Activated T-cell treated with anti-CD3 and anti-CD28 coated beads, Interleukin-2, amount 50 U/mL, for 4 hours (primary cell): ENCODE measurements at regions not wholly inside any gene's neighbourhood (a gene's known extent, or its start where the extent isn't known, plus 50 kb on each side); places are given as distances from the start of the nearest gene placed in this dataset.

Experiments
- ATAC-seq, 2 donors: fragments of 200-7000 bp; cut with Tn5 transposase; one replicate each; pipeline ENCODE4 v1.10.0; 2021
- DNase-seq: peaks from one replicate; pipeline ENCODE4 v3.0.0-alpha.2; 2020
- H3K27me3 Mint-ChIP-seq: one replicate; pipeline ENCODE4 v1.8.0; 2021; ENCODE audit warnings: low read depth, mixed read lengths
- H3K36me3 Mint-ChIP-seq: one replicate; pipeline ENCODE4 v1.8.0; 2022; ENCODE audit warnings: mixed read lengths; ENCODE audit not compliant: insufficient read depth
- H3K4me1 Mint-ChIP-seq: one replicate; pipeline ENCODE4 v1.8.0; 2021; ENCODE audit warnings: low read depth, mixed read lengths
- H3K4me3 Mint-ChIP-seq: one replicate; pipeline ENCODE4 v1.8.0; 2021; ENCODE audit warnings: mild to moderate bottlenecking, moderate library complexity, mixed read lengths
- H3K9me3 Mint-ChIP-seq: one replicate; pipeline ENCODE4 v1.8.0; 2021; ENCODE audit warnings: mixed read lengths

DNA sequence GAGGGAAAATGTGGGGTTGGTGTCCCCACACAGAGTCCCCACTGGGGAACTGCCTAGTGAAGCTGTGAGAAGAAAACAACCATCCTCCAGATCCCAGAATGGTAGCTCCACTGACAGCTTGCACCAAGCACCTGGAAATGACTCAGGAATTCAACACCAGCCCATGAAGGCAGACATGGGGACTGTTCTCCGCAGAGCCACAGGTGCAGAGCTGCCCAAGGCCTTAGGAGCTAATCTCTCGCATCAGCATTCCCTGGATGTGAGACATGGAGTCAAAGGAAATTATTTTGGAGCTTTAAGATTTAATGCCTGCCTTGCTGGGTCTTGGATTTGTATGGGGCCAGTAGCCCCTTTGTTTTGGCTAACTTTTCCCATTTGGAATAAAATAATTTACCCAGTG is 367.9 kb downstream of the FAM133A start:
- Mint-ChIP-seq H3K27me3 (no peaks in the 10 kb centered on the region), H3K4me3 (no peak overlapping the region), H3K36me3 (no peaks in the 10 kb centered on the region), H3K9me3 (peaks cover 4% of the 10 kb centered on the region), H3K4me1 (no peaks in the 10 kb centered on the region)
- DNase-seq (no peak), ATAC-seq (no peak)

DNA sequence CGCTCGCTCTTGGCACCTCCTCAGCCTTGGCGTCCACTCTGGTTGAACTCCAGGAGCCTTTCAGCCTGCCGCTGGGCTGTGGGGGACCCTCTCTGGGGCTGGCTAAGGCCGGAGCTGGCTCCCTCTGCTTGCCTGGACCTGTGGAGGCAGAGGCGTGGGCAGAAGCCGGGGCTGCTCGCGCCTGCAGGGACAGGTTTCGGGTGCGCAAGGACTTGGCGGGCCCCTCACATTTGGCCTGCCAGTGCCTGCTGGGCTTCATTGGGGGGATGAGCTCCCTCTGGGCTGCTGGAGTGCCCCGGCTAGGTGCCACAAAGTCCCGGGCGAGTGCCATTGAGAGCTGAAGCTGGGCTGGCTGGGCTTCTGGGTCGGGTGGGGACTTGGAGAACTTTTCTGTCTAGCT is 371.7 kb downstream of the FAM133A start:
- H3K4me1 Mint-ChIP-seq: no peaks in the 10 kb centered on the region
- no peak overlapping the region for H3K4me3 Mint-ChIP-seq
- H3K9me3 Mint-ChIP-seq: peaks cover 2% of the 10 kb centered on the region
- DNase-seq (no peak), ATAC-seq (no peak)
- H3K36me3 Mint-ChIP-seq: no peaks in the 10 kb centered on the region
- H3K27me3 Mint-ChIP-seq: no peaks in the 10 kb centered on the region

DNA sequence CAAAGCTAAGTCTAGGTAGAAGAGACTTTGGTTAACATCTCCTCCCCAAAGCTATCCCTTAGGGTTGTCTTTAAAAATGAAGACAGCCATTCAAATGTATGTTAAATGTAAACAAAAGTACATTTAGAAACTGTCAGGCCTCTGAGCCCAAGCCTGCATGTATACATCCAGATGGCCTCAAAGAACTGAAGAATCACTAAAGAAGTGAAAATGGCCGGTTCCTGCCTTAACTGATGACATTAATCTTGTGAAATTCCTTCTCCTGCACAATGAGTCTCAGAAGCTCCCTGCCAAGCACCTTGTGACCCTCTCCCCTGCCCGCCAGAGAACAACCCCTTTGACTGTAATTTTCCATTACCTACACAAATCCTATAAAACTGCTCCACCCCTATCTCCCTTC is 377.9 kb downstream of the FAM133A start:
- Mint-ChIP-seq H3K36me3 (no peaks in the 10 kb centered on the region), H3K4me3 (no peak overlapping the region), H3K27me3 (no peaks in the 10 kb centered on the region), H3K9me3 (no peaks in the 10 kb centered on the region), H3K4me1 (no peaks in the 10 kb centered on the region)
- DNase-seq (no peak), ATAC-seq (no peak)

DNA sequence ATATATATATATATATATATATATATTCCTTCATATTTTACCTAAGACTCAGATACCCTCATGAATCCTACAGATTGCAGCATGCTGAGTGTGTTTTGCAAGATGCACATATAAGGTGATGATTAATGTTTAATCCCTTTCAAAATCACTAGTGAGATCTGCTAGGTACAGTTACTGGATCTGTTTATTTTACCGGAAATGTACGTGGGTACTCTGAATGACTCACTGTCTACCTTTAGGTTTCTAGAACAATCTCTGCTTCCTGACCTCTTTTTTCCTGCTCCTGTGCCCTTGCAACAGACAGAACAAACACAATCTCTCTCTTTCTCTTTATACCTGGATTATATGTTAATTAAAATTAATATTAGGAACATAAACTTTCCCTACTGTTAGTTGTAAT is 379.6 kb downstream of the FAM133A start:
- H3K36me3 Mint-ChIP-seq: no peaks in the 10 kb centered on the region
- DNase-seq: no peak
- no peak overlapping the region for H3K4me3 Mint-ChIP-seq
- H3K27me3 Mint-ChIP-seq: no peaks in the 10 kb centered on the region
- H3K9me3 Mint-ChIP-seq: no peaks in the 10 kb centered on the region
- ATAC-seq: peak in 1 of 2 donors; percentile 28
- H3K4me1 Mint-ChIP-seq: no peaks in the 10 kb centered on the region

DNA sequence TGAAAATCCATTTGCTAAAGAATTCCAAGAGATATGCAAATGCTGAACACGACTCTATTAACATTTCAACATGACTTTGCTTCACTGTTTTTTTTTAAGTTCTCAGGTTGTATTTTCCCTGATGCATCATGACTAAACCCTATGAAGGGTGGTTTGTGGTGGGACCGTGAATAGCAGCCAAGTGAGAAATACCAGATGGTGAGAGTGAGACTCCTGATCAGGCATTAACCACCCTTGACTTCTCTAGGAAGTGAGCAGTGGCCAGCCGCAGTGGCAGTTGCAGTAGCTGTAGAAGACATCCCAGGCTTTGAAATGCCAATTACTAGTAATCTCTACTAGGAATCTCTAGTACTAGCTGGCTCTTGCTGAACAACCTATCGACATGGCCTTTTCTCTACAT is 383.4 kb downstream of the FAM133A start:
- Mint-ChIP-seq H3K36me3 (no peaks in the 10 kb centered on the region), H3K9me3 (no peaks in the 10 kb centered on the region), H3K4me1 (no peaks in the 10 kb centered on the region), H3K4me3 (no peak overlapping the region), H3K27me3 (no peaks in the 10 kb centered on the region)
- no peak for DNase-seq
- no peak for ATAC-seq

DNA sequence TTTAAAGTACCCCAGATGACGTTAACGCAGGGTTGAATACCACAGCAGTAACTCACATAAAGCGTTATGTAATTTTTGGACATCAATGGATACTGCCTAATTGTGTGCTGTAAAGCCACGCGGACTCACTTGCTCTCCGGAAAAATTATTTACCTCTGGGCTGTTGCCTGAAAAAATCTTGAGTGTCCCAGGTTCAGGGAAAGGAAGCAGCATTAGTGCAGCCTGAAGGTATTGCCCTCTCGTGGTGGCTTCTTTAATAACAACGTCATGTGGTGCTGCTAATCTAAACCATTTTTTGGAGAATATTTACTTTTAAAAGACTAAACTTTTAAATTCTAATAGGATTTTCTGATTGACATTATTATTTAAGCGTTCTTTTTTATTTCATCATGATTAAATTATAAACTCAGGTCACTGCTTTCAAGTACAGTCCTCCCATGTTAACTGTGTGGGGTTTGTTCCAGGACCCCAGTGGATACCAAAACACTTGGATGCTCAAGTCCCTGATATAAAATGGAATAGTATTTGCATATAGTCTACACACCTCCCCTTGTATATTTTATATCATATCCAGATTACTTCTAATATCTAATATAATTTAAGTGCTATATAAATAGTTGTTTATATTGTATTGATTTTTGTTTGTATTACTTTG is 384.8 kb downstream of the FAM133A start:
- Mint-ChIP-seq H3K4me3 (no peak overlapping the region), H3K4me1 (no peaks in the 10 kb centered on the region), H3K27me3 (no peaks in the 10 kb centered on the region), H3K36me3 (no peaks in the 10 kb centered on the region), H3K9me3 (peaks cover 3% of the 10 kb centered on the region)
- ATAC-seq (no peak), DNase-seq (no peak)

DNA sequence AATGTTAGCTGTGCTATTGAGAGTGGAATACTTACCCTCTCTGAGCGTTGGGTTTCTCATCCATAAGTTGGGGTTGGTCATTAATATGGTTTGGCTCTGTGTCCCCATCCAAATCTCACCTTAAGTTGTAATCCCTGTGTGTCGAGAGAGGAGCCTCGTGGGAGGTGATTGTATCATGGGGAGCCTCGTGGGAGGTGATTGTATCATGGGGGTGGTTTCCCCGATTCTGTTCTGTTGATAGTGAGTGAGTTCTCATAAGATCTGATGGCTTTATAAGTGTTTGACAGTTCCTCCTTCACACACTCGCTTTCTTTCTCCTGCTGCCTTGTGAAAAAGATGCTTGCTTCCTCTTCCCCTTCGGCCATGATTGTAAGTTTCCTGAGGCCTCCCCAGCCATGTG is 391.1 kb downstream of the FAM133A start:
- DNase-seq (no peak), ATAC-seq (no peak)
- H3K27me3 Mint-ChIP-seq: no peaks in the 10 kb centered on the region
- peaks cover 3% of the 10 kb centered on the region for H3K9me3 Mint-ChIP-seq
- H3K36me3 Mint-ChIP-seq: no peaks in the 10 kb centered on the region
- no peak overlapping the region for H3K4me3 Mint-ChIP-seq
- H3K4me1 Mint-ChIP-seq: no peaks in the 10 kb centered on the region

DNA sequence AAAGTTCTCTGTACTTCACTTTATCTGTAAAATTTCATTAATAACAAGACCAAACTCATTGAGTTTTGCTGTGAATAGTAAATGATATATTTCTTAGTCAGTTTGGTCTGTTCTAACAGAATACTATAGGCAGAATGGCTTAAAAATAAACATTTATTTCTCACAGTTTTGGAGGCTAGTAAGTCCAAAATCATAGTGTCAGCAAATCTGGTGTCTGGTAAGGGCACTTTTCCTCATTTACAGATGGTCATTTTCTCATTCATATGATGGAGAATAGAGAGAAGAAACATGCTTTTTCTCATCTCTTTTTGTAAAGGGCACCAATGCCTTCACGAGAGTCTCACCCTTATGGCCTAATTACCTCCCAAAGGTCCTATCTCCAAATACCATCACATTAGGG is 415.1 kb downstream of the FAM133A start:
- H3K27me3 Mint-ChIP-seq: no peaks in the 10 kb centered on the region
- DNase-seq (no peak), ATAC-seq (no peak)
- no peak overlapping the region for H3K4me3 Mint-ChIP-seq
- no peaks in the 10 kb centered on the region for H3K9me3 Mint-ChIP-seq
- H3K36me3 Mint-ChIP-seq: no peaks in the 10 kb centered on the region
- no peaks in the 10 kb centered on the region for H3K4me1 Mint-ChIP-seq

DNA sequence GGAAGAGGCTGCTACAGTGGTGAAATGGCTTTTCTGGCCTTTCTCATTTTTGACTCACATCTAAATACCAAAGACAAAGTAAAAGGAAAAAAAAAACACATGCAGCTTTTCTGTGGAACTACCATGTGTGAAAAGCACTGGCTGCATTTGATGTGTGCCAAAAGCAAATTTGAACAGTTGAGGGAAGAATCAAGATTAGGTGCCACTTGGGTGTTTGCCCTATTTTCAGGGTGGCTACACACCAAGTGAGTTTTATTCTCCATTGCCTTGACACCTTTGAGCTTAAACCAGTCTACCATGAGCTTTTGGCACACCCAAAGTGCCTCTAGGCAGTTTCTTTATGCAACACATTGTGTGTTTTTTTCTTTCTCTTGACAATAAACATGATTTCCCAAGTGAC is 423.9 kb downstream of the FAM133A start:
- no peaks in the 10 kb centered on the region for H3K27me3 Mint-ChIP-seq
- DNase-seq (no peak), ATAC-seq (no peak)
- no peak overlapping the region for H3K4me3 Mint-ChIP-seq
- no peaks in the 10 kb centered on the region for H3K36me3 Mint-ChIP-seq
- H3K9me3 Mint-ChIP-seq: peaks cover 4% of the 10 kb centered on the region
- H3K4me1 Mint-ChIP-seq: no peaks in the 10 kb centered on the region

DNA sequence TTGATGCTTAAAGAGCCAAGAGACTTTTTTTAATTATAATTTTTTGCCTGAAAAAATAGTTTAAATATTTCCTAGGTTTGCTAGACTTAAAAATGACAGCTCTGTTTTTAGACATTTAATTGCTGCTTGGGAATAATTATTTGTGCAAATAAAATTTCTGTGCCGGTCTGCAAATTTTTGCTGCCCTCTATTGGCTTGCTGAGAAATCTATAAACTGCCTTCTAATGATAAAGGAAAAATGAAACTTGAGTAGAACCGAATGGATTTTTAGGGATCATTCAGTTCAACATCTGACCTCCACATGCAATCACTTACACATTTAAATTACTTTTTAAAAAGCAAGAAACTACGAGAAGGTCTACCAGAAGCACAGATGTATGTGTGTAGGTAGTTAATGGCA is 434.0 kb downstream of the FAM133A start:
- DNase-seq (no peak), ATAC-seq (no peak)
- no peaks in the 10 kb centered on the region for H3K4me1 Mint-ChIP-seq
- H3K27me3 Mint-ChIP-seq: no peaks in the 10 kb centered on the region
- no peaks in the 10 kb centered on the region for H3K36me3 Mint-ChIP-seq
- no peak overlapping the region for H3K4me3 Mint-ChIP-seq
- no peaks in the 10 kb centered on the region for H3K9me3 Mint-ChIP-seq

DNA sequence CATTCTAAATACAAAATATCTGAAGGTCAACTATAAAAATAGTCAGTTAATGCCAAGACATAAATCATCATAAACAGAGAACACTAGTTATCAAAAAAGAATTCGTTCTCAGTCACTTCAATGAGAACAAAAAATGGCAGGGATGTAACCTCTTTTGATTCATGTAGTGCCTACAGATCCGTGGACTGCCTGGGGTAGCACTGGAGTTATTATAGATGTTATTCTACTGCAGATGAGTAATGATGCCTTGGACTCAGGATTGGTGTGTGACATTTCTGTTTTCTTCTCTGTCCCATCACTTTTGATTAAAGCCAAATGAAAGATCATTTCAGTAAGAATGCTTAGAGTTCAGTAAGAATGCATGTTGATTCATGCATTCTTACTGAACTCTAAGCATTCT is 440.4 kb downstream of the FAM133A start:
- ATAC-seq (no peak), DNase-seq (no peak)
- Mint-ChIP-seq H3K4me1 (no peaks in the 10 kb centered on the region), H3K9me3 (no peaks in the 10 kb centered on the region), H3K36me3 (no peaks in the 10 kb centered on the region), H3K4me3 (no peak overlapping the region), H3K27me3 (no peaks in the 10 kb centered on the region)

DNA sequence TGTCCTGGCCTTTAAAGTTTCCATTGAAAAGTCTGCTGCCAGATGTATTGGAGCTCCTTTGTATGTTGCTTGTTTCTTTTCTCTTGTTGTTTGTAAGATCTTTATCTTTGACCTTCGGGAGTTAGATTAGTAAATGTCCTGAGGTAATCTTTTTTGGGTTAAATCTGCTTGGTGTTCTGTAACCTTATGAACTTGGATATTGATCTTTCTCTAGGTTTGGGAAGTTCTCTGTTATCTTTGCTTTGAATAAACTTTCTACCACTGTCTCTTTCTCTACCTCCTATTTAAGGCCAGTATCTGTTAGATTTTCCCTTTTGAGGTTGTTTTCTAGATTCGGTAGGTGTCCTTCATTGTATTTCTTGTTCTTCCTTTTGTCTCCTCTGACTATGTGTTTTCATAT is 447.8 kb downstream of the FAM133A start:
- Mint-ChIP-seq H3K9me3 (peaks cover 5% of the 10 kb centered on the region), H3K4me1 (no peaks in the 10 kb centered on the region), H3K4me3 (no peak overlapping the region), H3K27me3 (no peaks in the 10 kb centered on the region), H3K36me3 (no peaks in the 10 kb centered on the region)
- ATAC-seq: no peak
- DNase-seq: no peak

DNA sequence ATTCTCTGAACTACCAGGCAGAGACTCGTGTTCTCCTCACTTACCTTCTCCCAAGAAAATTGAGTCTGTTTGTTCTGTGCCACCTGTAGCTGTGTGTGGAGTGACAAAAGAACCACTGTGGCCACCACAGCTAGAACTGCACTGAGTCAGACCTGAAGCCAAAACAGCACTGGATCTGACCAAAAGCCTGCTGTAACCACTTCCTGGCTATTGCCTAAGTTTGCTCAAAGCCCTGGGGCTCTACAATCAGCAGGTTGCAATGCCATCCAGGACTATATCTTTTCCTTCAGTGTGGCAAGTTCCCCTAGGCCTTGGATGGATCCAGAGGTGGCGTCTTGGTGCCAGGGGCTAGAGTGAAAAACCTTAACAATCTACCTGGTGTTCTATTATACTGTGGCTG is 449.1 kb downstream of the FAM133A start:
- Mint-ChIP-seq H3K4me1 (no peaks in the 10 kb centered on the region), H3K27me3 (no peaks in the 10 kb centered on the region), H3K9me3 (peaks cover 5% of the 10 kb centered on the region), H3K36me3 (no peaks in the 10 kb centered on the region), H3K4me3 (no peak overlapping the region)
- ATAC-seq: no peak
- no peak for DNase-seq

DNA sequence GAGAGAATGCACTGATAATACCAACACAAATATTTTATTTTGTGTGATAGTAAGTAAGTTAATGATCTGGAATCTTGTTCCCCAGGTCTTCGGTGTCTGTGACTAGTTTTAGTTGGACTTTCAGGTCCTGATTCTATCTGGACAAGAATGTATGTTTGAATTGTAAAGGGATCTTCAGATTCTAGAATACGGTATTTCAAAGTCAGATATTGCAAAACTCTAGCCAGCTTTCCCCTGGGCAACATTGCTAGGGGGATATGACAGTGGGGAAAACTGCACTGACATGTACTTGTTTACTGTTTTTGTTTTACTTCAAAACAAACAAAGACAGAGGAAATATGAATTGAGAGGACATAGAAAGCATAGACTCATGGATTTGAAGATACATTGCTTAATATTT is 489.0 kb downstream of the FAM133A start:
- H3K4me3 Mint-ChIP-seq: no peak overlapping the region
- H3K36me3 Mint-ChIP-seq: no peaks in the 10 kb centered on the region
- ATAC-seq: no peak
- H3K9me3 Mint-ChIP-seq: no peaks in the 10 kb centered on the region
- H3K4me1 Mint-ChIP-seq: no peaks in the 10 kb centered on the region
- no peaks in the 10 kb centered on the region for H3K27me3 Mint-ChIP-seq
- no peak for DNase-seq

DNA sequence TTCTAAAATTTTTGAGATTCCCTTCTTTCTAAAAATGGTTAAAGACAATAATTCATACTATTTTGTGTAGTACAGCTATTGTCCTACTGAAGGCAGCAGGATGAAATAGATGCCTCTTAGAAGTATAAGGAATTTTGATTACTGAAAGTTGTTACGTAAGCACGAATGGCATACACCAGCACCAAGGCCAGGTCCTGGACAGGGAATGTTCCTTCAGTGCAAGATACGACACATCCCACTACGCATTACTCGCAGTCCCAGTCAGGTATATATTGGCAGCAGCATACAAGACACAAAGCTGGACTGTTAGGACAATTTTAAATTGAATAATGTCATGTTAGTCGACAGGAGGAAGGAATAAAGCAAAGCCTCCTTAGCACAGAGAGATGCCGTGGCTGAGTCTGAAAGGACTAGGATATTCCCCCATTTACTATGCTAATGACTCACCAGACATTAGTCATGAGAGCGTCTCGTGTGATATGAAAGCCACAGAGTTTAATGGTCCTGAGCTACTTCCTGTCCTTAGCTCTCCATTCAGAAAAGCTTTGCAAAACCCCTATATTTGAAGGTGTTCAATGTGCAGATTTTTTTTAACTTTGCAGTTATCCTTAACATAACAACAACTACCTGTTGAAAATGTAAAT is 504.3 kb downstream of the FAM133A start:
- H3K36me3 Mint-ChIP-seq: no peaks in the 10 kb centered on the region
- no peak for DNase-seq
- H3K27me3 Mint-ChIP-seq: no peaks in the 10 kb centered on the region
- H3K4me1 Mint-ChIP-seq: no peaks in the 10 kb centered on the region
- ATAC-seq: no peak
- no peak overlapping the region for H3K4me3 Mint-ChIP-seq
- peaks cover 13% of the 10 kb centered on the region for H3K9me3 Mint-ChIP-seq
